ENCODE measurements at regions not wholly inside any gene's neighbourhood (a gene's known extent, or its start where the extent isn't known, plus 50 kb on each side); places are given as distances from the start of the nearest gene placed in this dataset.

- Mint-ChIP-seq H3K4me1 (no peaks in the 10 kb centered on the region), H3K27ac (no peak overlapping the region), H3K9me3 (peaks cover 0 to 4% (median 1%) of the 10 kb centered on the region in 7 donors), H3K4me3 (no peak overlapping the region), H3K36me3 (no peaks in the 10 kb centered on the region), H3K27me3 (ENCODE audit: low read depth in 3 of 3) (no peaks in the 10 kb centered on the region)
- WGBS (ENCODE audit: insufficient coverage): no CpG with 5 or more reads among the region's 1 CpG
- H3K27ac ChIP-seq (ENCODE audit: low read depth in 1 of 2, low read length in 2 of 2): no peak overlapping the region
- H3K36me3 ChIP-seq (replicated peaks in 1 of 2; ENCODE audit: control insufficient read depth in 1 of 2, insufficient read depth in 2 of 2, low read length in 2 of 2): no peaks in the 10 kb centered on the region
- no peaks in the 10 kb centered on the region for H3K9me3 ChIP-seq (replicated peaks in 1 of 2; ENCODE audit: control insufficient read depth in 1 of 2, insufficient read depth in 1 of 2, low read length in 2 of 2)
- H3K79me2 ChIP-seq (ENCODE audit: insufficient read depth, low read length): no peaks in the 10 kb centered on the region
- H2AFZ ChIP-seq (ENCODE audit: insufficient read depth, low read depth, low read length, poor library complexity, severe bottlenecking): no peak overlapping the region
- H3K4me1 ChIP-seq (ENCODE audit: control insufficient read depth in 1 of 2, insufficient read depth in 2 of 2, low read length in 2 of 2): no peaks in the 10 kb centered on the region
- no peaks in the 10 kb centered on the region for H4K20me1 ChIP-seq (ENCODE audit: insufficient read depth, low read length)
- no peak for DNase-seq
- TF ChIP-seq, protein P1, sequence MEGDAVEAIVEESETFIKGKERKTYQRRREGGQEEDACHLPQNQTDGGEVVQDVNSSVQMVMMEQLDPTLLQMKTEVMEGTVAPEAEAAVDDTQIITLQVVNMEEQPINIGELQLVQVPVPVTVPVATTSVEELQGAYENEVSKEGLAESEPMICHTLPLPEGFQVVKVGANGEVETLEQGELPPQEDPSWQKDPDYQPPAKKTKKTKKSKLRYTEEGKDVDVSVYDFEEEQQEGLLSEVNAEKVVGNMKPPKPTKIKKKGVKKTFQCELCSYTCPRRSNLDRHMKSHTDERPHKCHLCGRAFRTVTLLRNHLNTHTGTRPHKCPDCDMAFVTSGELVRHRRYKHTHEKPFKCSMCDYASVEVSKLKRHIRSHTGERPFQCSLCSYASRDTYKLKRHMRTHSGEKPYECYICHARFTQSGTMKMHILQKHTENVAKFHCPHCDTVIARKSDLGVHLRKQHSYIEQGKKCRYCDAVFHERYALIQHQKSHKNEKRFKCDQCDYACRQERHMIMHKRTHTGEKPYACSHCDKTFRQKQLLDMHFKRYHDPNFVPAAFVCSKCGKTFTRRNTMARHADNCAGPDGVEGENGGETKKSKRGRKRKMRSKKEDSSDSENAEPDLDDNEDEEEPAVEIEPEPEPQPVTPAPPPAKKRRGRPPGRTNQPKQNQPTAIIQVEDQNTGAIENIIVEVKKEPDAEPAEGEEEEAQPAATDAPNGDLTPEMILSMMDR (IDR thresholded peaks at IDR 0.05): no peak
- H3K27me3 ChIP-seq (ENCODE audit: control insufficient read depth in 2 of 2, insufficient read depth in 2 of 2, low read length in 2 of 2): no peaks in the 10 kb centered on the region
- H3K9ac ChIP-seq (ENCODE audit: insufficient read depth, low read length, poor library complexity, severe bottlenecking): no peak overlapping the region
- H3K4me2 ChIP-seq (replicated peaks; ENCODE audit: extremely low read depth, low read length, poor library complexity, severe bottlenecking): no peak overlapping the region
- intact Hi-C loops (cut with micrococcal nuclease): no loop called here
- H3K4me3 ChIP-seq (replicated peaks in 1 of 3; ENCODE audit: low read depth in 2 of 3, low read length in 3 of 3): no peak overlapping the region
These were observed 441.6 kb upstream of the FBXO33 start for GRCh38 chr14:39873791-39874190.

GRCh38 chr14:39868949-39869348 lies 436.7 kb upstream of the FBXO33 start:
- Histone ChIP-seq H3K4me2 (replicated peaks; ENCODE audit: extremely low read depth, low read length, poor library complexity, severe bottlenecking) (no peak overlapping the region), H2AFZ (ENCODE audit: insufficient read depth, low read depth, low read length, poor library complexity, severe bottlenecking) (no peak overlapping the region), H3K36me3 (replicated peaks in 1 of 2; ENCODE audit: control insufficient read depth in 1 of 2, insufficient read depth in 2 of 2, low read length in 2 of 2) (no peaks in the 10 kb centered on the region), H3K9ac (ENCODE audit: insufficient read depth, low read length, poor library complexity, severe bottlenecking) (no peak overlapping the region), H3K4me3 (replicated peaks in 1 of 3; ENCODE audit: low read depth in 2 of 3, low read length in 3 of 3) (no peak overlapping the region), H3K9me3 (replicated peaks in 1 of 2; ENCODE audit: control insufficient read depth in 1 of 2, insufficient read depth in 1 of 2, low read length in 2 of 2) (no peaks in the 10 kb centered on the region), H3K27me3 (ENCODE audit: control insufficient read depth in 2 of 2, insufficient read depth in 2 of 2, low read length in 2 of 2) (no peaks in the 10 kb centered on the region), H3K4me1 (ENCODE audit: control insufficient read depth in 1 of 2, insufficient read depth in 2 of 2, low read length in 2 of 2) (no peaks in the 10 kb centered on the region), H3K27ac (ENCODE audit: low read depth in 1 of 2, low read length in 2 of 2) (no peak overlapping the region), H3K79me2 (ENCODE audit: insufficient read depth, low read length) (no peaks in the 10 kb centered on the region), H4K20me1 (ENCODE audit: insufficient read depth, low read length) (no peaks in the 10 kb centered on the region)
- WGBS (ENCODE audit: insufficient coverage): no CpG with 5 or more reads among the region's 1 CpG
- Mint-ChIP-seq H3K4me1 (no peaks in the 10 kb centered on the region), H3K36me3 (no peaks in the 10 kb centered on the region), H3K27me3 (ENCODE audit: low read depth in 3 of 3) (no peaks in the 10 kb centered on the region), H3K9me3 (peaks cover 0 to 5% (median 3%) of the 10 kb centered on the region in 7 donors), H3K4me3 (no peak overlapping the region), H3K27ac (no peak overlapping the region)
- TF ChIP-seq, protein P1 (IDR thresholded peaks at IDR 0.05): no peak
- no peak for DNase-seq
- intact Hi-C loops (cut with micrococcal nuclease): no loop called here
